Esophagus muscularis mucosa (tissue), 4 donors: ENCODE measurements at regions not wholly inside any gene's neighbourhood (a gene's known extent, or its start where the extent isn't known, plus 50 kb on each side); places are given as distances from the start of the nearest gene placed in this dataset.

Experiments used
- DNase-seq: peaks from one replicate; pipeline ENCODE4 v3.0.0-alpha.2; 2017; ENCODE audit errors: extremely low spot score
- H3K27ac ChIP-seq, 4 donors: fragments of 200-600 bp; sonication (generic); replicated peaks in 1 of 4; 1 replicate in 3 of 4; 2 replicates in 1 of 4; pipeline ENCODE4 v1.5.1; 2016 to 2019; ENCODE audit warnings: mild to moderate bottlenecking in 1 of 4
- H3K27me3 ChIP-seq, 4 donors: fragments of 200-600 bp; sonication (generic); one replicate each; pipeline versions ENCODE4 v1.5.1 to v1.6.0; 2016 to 2019
- H3K36me3 ChIP-seq, 4 donors: fragments of 200-600 bp; sonication (generic); one replicate each; pipeline ENCODE4 v1.5.1; 2016 to 2019
- H3K4me1 ChIP-seq, 4 donors: fragments of 200-600 bp; sonication (generic); one replicate each; pipeline ENCODE4 v1.5.1; 2016 to 2019
- H3K4me3 ChIP-seq, 4 donors: fragments of 200-600 bp; sonication (generic); 1 replicate in 2 of 4; 2 replicates in 2 of 4; pipeline ENCODE4 v1.5.1; 2016 to 2019; ENCODE audit warnings: mild to moderate bottlenecking in 4 of 4, moderate library complexity in 1 of 4
- H3K9me3 ChIP-seq, 4 donors: fragments of 200-600 bp; sonication (generic); 1 replicate in 3 of 4; 2 replicates in 1 of 4; pipeline ENCODE4 v1.5.1; 2016 to 2019
- CTCF ChIP-seq, 3 experiments: fragments of 200-600 bp in 2 of 3; fragments of 450-650 bp in 1 of 3; sonication (generic) in 2 of 3; IDR thresholded peaks; one replicate each; pipeline ENCODE4 v1.5.1; 2017 to 2019; ENCODE audit warnings: antibody characterized with exemption in 3 of 3, mild to moderate bottlenecking in 2 of 3, moderate library complexity in 1 of 3
- EP300 ChIP-seq: sonication (generic); formaldehyde crosslinking; IDR thresholded peaks from one replicate; pipeline ENCODE4 v1.6.1; 2017; ENCODE audit warnings: antibody characterized with exemption
- POLR2A ChIP-seq: fragments of 450-650 bp; IDR thresholded peaks from one replicate; pipeline ENCODE4 v1.6.1; 2017; ENCODE audit warnings: antibody characterized with exemption, moderate library complexity, mild to moderate bottlenecking, low read depth
- POLR2AphosphoS5 ChIP-seq, 2 donors: sonication (generic); formaldehyde crosslinking; IDR thresholded peaks; one replicate each; pipeline ENCODE4 v1.6.1; 2017; ENCODE audit warnings: antibody characterized with exemption in 2 of 2
- WGBS: methylation state at CpG from one replicate; pipeline ENCODE4 v1.1.5; 2018; 5-methylcytosine and 5-hydroxymethylcytosine counted together
- intact Hi-C: fragments of 100-400 bp; cut with DNase I; formaldehyde crosslinking; loops from one replicate; pipeline ENCODE4 v1.15.1; 2023

- Histone ChIP-seq H3K36me3 (no peaks in the 10 kb centered on the region), H3K4me1 (no peaks in the 10 kb centered on the region), H3K9me3 (no peaks in the 10 kb centered on the region), H3K27me3 (no peaks in the 10 kb centered on the region), H3K4me3 (no peak overlapping the region), H3K27ac (no peak overlapping the region)
- WGBS: 57% methylated on average over 1 of the region's 1 CpG
- TF ChIP-seq CTCF (IDR thresholded peaks at IDR 0.05): no peak
- TF ChIP-seq POLR2A: no peak
- TF ChIP-seq POLR2AphosphoS5 (IDR thresholded peaks at IDR 0.05): no peak
- TF ChIP-seq EP300: no peak
- intact Hi-C loops: no loop called here
- DNase-seq: no peak
These were observed 66.7 kb downstream of the CCER1 start for GRCh38 chr12:90888316-90888715.

GRCh38 chr12:90883456-90883855 is 71.5 kb downstream of the CCER1 start:
- intact Hi-C loops: no loop called here
- Histone ChIP-seq H3K4me3 (no peak overlapping the region), H3K4me1 (no peaks in the 10 kb centered on the region), H3K27me3 (no peaks in the 10 kb centered on the region), H3K36me3 (no peaks in the 10 kb centered on the region), H3K9me3 (no peaks in the 10 kb centered on the region), H3K27ac (no peak overlapping the region)
- TF ChIP-seq POLR2A (no peak), CTCF (IDR thresholded peaks at IDR 0.05) (no peak), EP300 (no peak), POLR2AphosphoS5 (IDR thresholded peaks at IDR 0.05) (no peak)
- 97% methylated on average over 4 of the region's 4 CpGs for WGBS
- DNase-seq: no peak

- Histone ChIP-seq H3K9me3 (no peaks in the 10 kb centered on the region), H3K4me1 (no peaks in the 10 kb centered on the region), H3K27ac (no peak overlapping the region), H3K27me3 (no peaks in the 10 kb centered on the region), H3K4me3 (no peak overlapping the region), H3K36me3 (no peaks in the 10 kb centered on the region)
- WGBS: 77% methylated on average over 2 of the region's 2 CpGs
- no peak for TF ChIP-seq EP300
- no peak for TF ChIP-seq POLR2A
- TF ChIP-seq CTCF (IDR thresholded peaks at IDR 0.05): no peak
- TF ChIP-seq POLR2AphosphoS5 (IDR thresholded peaks at IDR 0.05): no peak
- intact Hi-C loops: no loop called here
- DNase-seq: no peak
These were observed 83.3 kb downstream of the CCER1 start for GRCh38 chr12:90871726-90872096.

- no peaks in the 10 kb centered on the region for H3K9me3 ChIP-seq
- WGBS: 81% methylated on average over 1 of the region's 1 CpG
- H3K4me3 ChIP-seq: no peak overlapping the region
- DNase-seq: no peak
- no peak overlapping the region for H3K27ac ChIP-seq
- TF ChIP-seq POLR2AphosphoS5 (IDR thresholded peaks at IDR 0.05) (no peak), CTCF (IDR thresholded peaks at IDR 0.05) (no peak), EP300 (no peak), POLR2A (no peak)
- intact Hi-C loops: no loop called here
- no peaks in the 10 kb centered on the region for H3K4me1 ChIP-seq
- H3K27me3 ChIP-seq: no peaks in the 10 kb centered on the region
- no peaks in the 10 kb centered on the region for H3K36me3 ChIP-seq
These were observed 83.8 kb downstream of the CCER1 start for GRCh38 chr12:90870971-90871725.

- H3K27me3 ChIP-seq: no peaks in the 10 kb centered on the region
- intact Hi-C loops: no loop called here
- TF ChIP-seq EP300 (no peak), POLR2AphosphoS5 (IDR thresholded peaks at IDR 0.05) (no peak), POLR2A (no peak), CTCF (IDR thresholded peaks at IDR 0.05) (no peak)
- 71% methylated on average over 1 of the region's 1 CpG for WGBS
- no peaks in the 10 kb centered on the region for H3K36me3 ChIP-seq
- H3K4me3 ChIP-seq: no peak overlapping the region
- DNase-seq: no peak
- H3K27ac ChIP-seq: no peak overlapping the region
- no peaks in the 10 kb centered on the region for H3K4me1 ChIP-seq
- no peaks in the 10 kb centered on the region for H3K9me3 ChIP-seq
These were observed 86.3 kb downstream of the CCER1 start for GRCh38 chr12:90868626-90869025.
